HepG2 (cell line): ENCODE measurements at regions not wholly inside any gene's neighbourhood (a gene's known extent, or its start where the extent isn't known, plus 50 kb on each side); places are given as distances from the start of the nearest gene placed in this dataset.

Experiments used
- ATAC-seq: fragments of 200-7000 bp; cut with Tn5 transposase; 3 replicates; pipeline ENCODE4 v1.9.1; 2020; ENCODE audit warnings: mild to moderate bottlenecking, moderate library complexity
- BruUV-seq: library from RNA; stranded (reverse); fragments of 400-500 nt; replicated peaks from 2 replicates; lab custom pipeline; 2021; lab: Mats Ljungman, UMichigan
- CTCF ChIA-PET: fragments of 300-600 bp; formaldehyde crosslinking; extraction: SDS; loops from one replicate; lab custom pipeline; 2021; ENCODE audit warnings: low total read pairs, inconsistent platforms, low intra/inter-chr PET ratio; lab: Yijun Ruan, JAX
- POLR2A ChIA-PET: fragments of 350-600 bp; sonication (Branson Sonifier 250); formaldehyde crosslinking; loops from one replicate; lab custom pipeline; 2020; ENCODE audit warnings: antibody characterized with exemption, inconsistent platforms; lab: Yijun Ruan, JAX
- DNase-seq: peaks from one replicate; pipeline ENCODE4 v3.0.0-alpha.2; 2015; ENCODE audit warnings: low spot score
- FAIRE-seq: peaks from 3 replicates; lab custom pipeline; 2011; peaks lifted over from hg19 to GRCh38; lab: Jason Lieb, UNC
- H2AFZ ChIP-seq: one replicate; pipeline ENCODE4 v1.6.1; 2011; ENCODE audit warnings: low read length, inconsistent platforms
- H3K27ac ChIP-seq: fragments of 300-600 bp; 3 replicates; pipeline ENCODE4 v1.8.0; 2011; ENCODE audit warnings: mixed run types, mild to moderate bottlenecking, mixed read lengths, low read length, inconsistent platforms; ENCODE audit not compliant: insufficient read depth; ENCODE audit errors: extremely low read length
- H3K27me3 ChIP-seq, 2 experiments: fragments of 200-600 bp in 1 of 2; 2 replicates in 1 of 2; 3 replicates in 1 of 2; pipeline versions ENCODE4 v1.6.0 to v1.8.0; 2011; ENCODE audit warnings: low read length in 2 of 2, mild to moderate bottlenecking in 2 of 2, moderate library complexity in 2 of 2, inconsistent platforms in 1 of 2; ENCODE audit not compliant: insufficient read depth in 2 of 2, control insufficient read depth in 1 of 2
- H3K36me3 ChIP-seq, 2 experiments: fragments of 200-600 bp in 1 of 2; replicated peaks in 1 of 2; 2 replicates in 1 of 2; 3 replicates in 1 of 2; pipeline versions ENCODE4 v1.5.1 to v1.8.0; 2011; ENCODE audit warnings: low read length in 2 of 2, inconsistent platforms in 1 of 2; ENCODE audit not compliant: insufficient read depth in 2 of 2, control insufficient read depth in 1 of 2
- H3K4me1 ChIP-seq: 2 replicates; pipeline ENCODE4 v1.5.1; 2012; ENCODE audit warnings: low read length, inconsistent platforms; ENCODE audit not compliant: insufficient read depth
- H3K4me2 ChIP-seq: 2 replicates; pipeline ENCODE4 v1.6.0; 2011; ENCODE audit warnings: low read depth, low read length, inconsistent platforms
- H3K4me3 ChIP-seq, 3 experiments: fragments of 200-600 bp in 1 of 3; sonication (generic), shearing (Covaris generic) in 1 of 3; replicated peaks in 1 of 3; 2 replicates each; pipeline ENCODE4 v1.5.1; 2011 to 2016; ENCODE audit warnings: low read length in 3 of 3, inconsistent platforms in 2 of 3, low read depth in 2 of 3, mild to moderate bottlenecking in 2 of 3, control low read depth in 1 of 3, mixed read lengths in 1 of 3; ENCODE audit not compliant: insufficient read depth in 1 of 3
- H3K79me2 ChIP-seq: one replicate; pipeline ENCODE4 v1.6.1; 2011; ENCODE audit warnings: low read length, inconsistent platforms; ENCODE audit not compliant: insufficient read depth
- H3K9ac ChIP-seq: 2 replicates; pipeline ENCODE4 v1.6.0; 2011; ENCODE audit warnings: mild to moderate bottlenecking, low read depth, low read length, inconsistent platforms; ENCODE audit not compliant: insufficient read depth
- H3K9me3 ChIP-seq: 2 replicates; pipeline ENCODE4 v1.5.1; 2012; ENCODE audit warnings: mild to moderate bottlenecking, low read length
- H4K20me1 ChIP-seq: 2 replicates; pipeline ENCODE4 v1.6.0; 2011; ENCODE audit warnings: inconsistent platforms, mild to moderate bottlenecking, low read length, moderate library complexity; ENCODE audit not compliant: insufficient read depth
- CBX2 ChIP-seq, 2 experiments: fragments of 200-600 bp in 1 of 2; sonication (generic); formaldehyde crosslinking in 1 of 2; IDR thresholded peaks; 2 replicates each; pipeline versions ENCODE4 v1.7.0 to v1.8.1; 2018 to 2022; ENCODE audit warnings: low read depth in 2 of 2, low read length in 1 of 2, mild to moderate bottlenecking in 1 of 2, missing genetic modification reagents in 1 of 2
- FOXK2 ChIP-seq: fragments of 450-650 bp; IDR thresholded peaks from 2 replicates; pipeline ENCODE4 v1.6.1; 2016
- KLF12 ChIP-seq: sonication (generic); formaldehyde crosslinking; IDR thresholded peaks from 2 replicates; pipeline ENCODE4 v1.4.0; 2020; ENCODE audit warnings: missing genetic modification reagents, borderline replicate concordance
- PHB2 ChIP-seq: fragments of 450-650 bp; IDR thresholded peaks from 2 replicates; pipeline ENCODE4 v1.6.1; 2018; ENCODE audit not compliant: partially characterized antibody
- POLR2G ChIP-seq: fragments of 200-400 bp; formaldehyde crosslinking; IDR thresholded peaks from 2 replicates; pipeline ENCODE4 v1.6.1; 2018; ENCODE audit warnings: mild to moderate bottlenecking, low read depth, low read length, moderate library complexity
- RARA ChIP-seq: IDR thresholded peaks from 2 replicates; pipeline ENCODE4 v1.6.1; 2016; ENCODE audit warnings: missing genetic modification reagents, missing compliant biosample characterization
- ZC3H4 ChIP-seq: sonication (generic); formaldehyde crosslinking; IDR thresholded peaks from 2 replicates; pipeline ENCODE4 v1.4.0; 2020; ENCODE audit warnings: missing genetic modification reagents, borderline replicate concordance
- ZNF264 ChIP-seq: sonication (generic); formaldehyde crosslinking; IDR thresholded peaks from 2 replicates; pipeline ENCODE4 v1.4.0; 2020; ENCODE audit warnings: missing genetic modification reagents
- ZNF749 ChIP-seq: sonication (generic); formaldehyde crosslinking; IDR thresholded peaks from 2 replicates; pipeline ENCODE4 v1.8.0; 2022; ENCODE audit warnings: mild to moderate bottlenecking, missing genetic modification reagents, moderate library complexity, borderline replicate concordance
- WGBS: methylation state at CpG from one replicate; pipeline ENCODE4 v1.1.6; 2017; ENCODE audit warnings: low lambda C conversion rate; 5-methylcytosine and 5-hydroxymethylcytosine counted together
- in situ Hi-C: cut with HindIII; loops from 2 replicates; pipeline ENCODE4 v1.10.0; 2017; ENCODE audit warnings: low pct_unique_long_range_greater_than_20kb; ENCODE audit not compliant: extremely low pct_ligation_motif_present
- intact Hi-C: fragments of 100-400 bp; cut with micrococcal nuclease; formaldehyde crosslinking; loops from one replicate; pipeline ENCODE4 v1.10.0; 2022; ENCODE audit not compliant: unreplicated experiment
- TF ChIP-seq, protein P1 (sequence below): sonication (generic); formaldehyde crosslinking; IDR thresholded peaks from 2 replicates; pipeline ENCODE4 v1.4.0; 2020; ENCODE audit warnings: missing genetic modification reagents, low read depth, mild to moderate bottlenecking, borderline replicate concordance

DNA sequence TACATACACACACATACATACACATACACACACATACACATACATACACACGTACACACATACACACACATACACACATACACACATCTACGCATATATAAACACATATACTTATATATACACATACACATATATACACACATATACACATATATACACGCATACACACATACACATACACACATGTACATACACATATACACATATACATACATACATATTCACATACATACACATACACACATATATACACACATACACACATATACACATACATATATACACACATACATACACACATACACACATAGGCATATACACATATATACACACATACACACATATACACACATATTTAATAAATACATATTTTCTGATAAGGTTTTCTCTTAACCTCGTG lies 324.0 kb downstream of the RPS6KC1 start:
- DNase-seq = no peak
- Histone ChIP-seq H3K9me3 (no peaks in the 10 kb centered on the region), H3K79me2 (no peaks in the 10 kb centered on the region), H3K4me1 (peaks cover 92% of the 10 kb centered on the region), H3K9ac (no peak overlapping the region), H3K27ac (no peak overlapping the region), H2AFZ (no peak overlapping the region), H3K36me3 (no peaks in the 10 kb centered on the region), H4K20me1 (no peaks in the 10 kb centered on the region), H3K27me3 (no peaks in the 10 kb centered on the region), H3K4me3 (no peak overlapping the region), H3K4me2 (no peak overlapping the region)
- no peak for ATAC-seq
- no peak for FAIRE-seq
- no TSS peak for BruUV-seq
- in situ Hi-C loops (loop anchor here (10.0 kb wide), 2 partner anchors 610 to 750 kb away; partner anchors contain the start of gene PROX1), intact Hi-C loops (loop anchor here (2.0 to 10.0 kb wide), 5 partner anchors 44 to 450 kb away; no protein-coding TSS in a partner anchor)
- WGBS = 95% methylated on average over 4 of the region's 4 CpGs
- CTCF ChIA-PET = no interaction called here
- TF ChIP-seq KLF12 (CRISPR knock-in tag) (no peak), RARA (no peak), FOXK2 (0 out of 2 replicates have a peak, but pooled peaks have one; percentile 37), PHB2 (peak; percentile 59), ZC3H4 (CRISPR knock-in tag) (no peak), CBX2 (IDR thresholded peaks at IDR 0.05; ENCODE audit: low read depth, low read length) (no peak), CBX2 (CRISPR knock-in tag; IDR thresholded peaks at IDR 0.05; ENCODE audit: low read depth) (no peak), ZNF264 (CRISPR knock-in tag) (no peak), ZNF749 (no peak), POLR2G (no peak)
- TF ChIP-seq, protein P1, sequence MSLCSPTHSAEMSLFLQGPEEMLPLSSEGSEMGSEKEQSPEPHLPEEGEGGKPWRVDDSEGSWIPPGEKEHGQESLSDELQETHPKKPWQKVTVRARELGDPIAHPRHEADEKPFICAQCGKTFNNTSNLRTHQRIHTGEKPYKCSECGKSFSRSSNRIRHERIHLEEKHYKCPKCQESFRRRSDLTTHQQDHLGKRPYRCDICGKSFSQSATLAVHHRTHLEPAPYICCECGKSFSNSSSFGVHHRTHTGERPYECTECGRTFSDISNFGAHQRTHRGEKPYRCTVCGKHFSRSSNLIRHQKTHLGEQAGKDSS (CRISPR knock-in tag) = no peak
- POLR2A ChIA-PET = no interaction called here
